H9 (cell line): ENCODE measurements at regions not wholly inside any gene's neighbourhood (a gene's known extent, or its start where the extent isn't known, plus 50 kb on each side); places are given as distances from the start of the nearest gene placed in this dataset.

Source experiments
- DNase-seq: peaks from one replicate; pipeline ENCODE4 v3.0.0-alpha.2; 2017
- H2AFZ ChIP-seq: one replicate; pipeline ENCODE4 v1.6.1; 2013; ENCODE audit warnings: mild to moderate bottlenecking, low read length, control low read depth, moderate library complexity
- H2AK5ac ChIP-seq: 2 replicates; pipeline ENCODE4 v1.6.1; 2013; ENCODE audit warnings: low read length, control low read depth, mixed read lengths; ENCODE audit not compliant: insufficient read length
- H2BK120ac ChIP-seq: one replicate; pipeline ENCODE4 v1.6.1; 2013; ENCODE audit warnings: low read depth, mild to moderate bottlenecking, low read length, control low read depth, inconsistent platforms; ENCODE audit not compliant: poor library complexity, severe bottlenecking
- H2BK12ac ChIP-seq: 2 replicates; pipeline ENCODE4 v1.6.1; 2013; ENCODE audit warnings: low read length, control low read depth, mixed read lengths, low read depth; ENCODE audit not compliant: insufficient read length
- H2BK15ac ChIP-seq: 2 replicates; pipeline ENCODE4 v1.6.1; 2013; ENCODE audit warnings: low read depth, low read length, control low read depth
- H2BK20ac ChIP-seq: one replicate; pipeline ENCODE4 v1.6.1; 2013; ENCODE audit warnings: low read depth, mild to moderate bottlenecking, low read length, control low read depth, inconsistent platforms; ENCODE audit not compliant: poor library complexity, severe bottlenecking
- H2BK5ac ChIP-seq: 2 replicates; pipeline ENCODE4 v1.6.1; 2013; ENCODE audit warnings: low read length, control low read depth, mixed read lengths; ENCODE audit not compliant: insufficient read length
- H3K14ac ChIP-seq: 2 replicates; pipeline ENCODE4 v1.6.1; 2013; ENCODE audit warnings: low read length, control low read depth; ENCODE audit not compliant: insufficient read depth
- H3K18ac ChIP-seq: 2 replicates; pipeline ENCODE4 v1.6.1; 2013; ENCODE audit warnings: low read depth, mild to moderate bottlenecking, mixed read lengths, low read length, control low read depth; ENCODE audit not compliant: insufficient read length
- H3K23ac ChIP-seq: 2 replicates; pipeline ENCODE4 v1.6.1; 2013; ENCODE audit warnings: low read length, control low read depth, mixed read lengths, low read depth; ENCODE audit not compliant: insufficient read length
- H3K23me2 ChIP-seq: 2 replicates; pipeline ENCODE4 v1.6.1; 2013; ENCODE audit warnings: low read depth, mild to moderate bottlenecking, mixed read lengths, low read length, control low read depth; ENCODE audit not compliant: insufficient read length, poor library complexity, severe bottlenecking
- H3K27ac ChIP-seq: 2 replicates; pipeline ENCODE4 v1.5.1; 2013; ENCODE audit warnings: low read length, control low read depth, mixed read lengths, low read depth; ENCODE audit not compliant: insufficient read length
- H3K27me3 ChIP-seq: 2 replicates; pipeline ENCODE4 v1.6.1; 2013; ENCODE audit warnings: low read length, control low read depth, inconsistent platforms; ENCODE audit not compliant: insufficient read depth
- H3K4ac ChIP-seq: 2 replicates; pipeline ENCODE4 v1.6.1; 2013; ENCODE audit warnings: low read depth, mild to moderate bottlenecking, control low read depth, inconsistent platforms, low read length, moderate library complexity
- H3K4me1 ChIP-seq: 2 replicates; pipeline ENCODE4 v1.6.1; 2013; ENCODE audit warnings: low read length, control low read depth, inconsistent platforms; ENCODE audit not compliant: insufficient read depth
- H3K4me2 ChIP-seq: 2 replicates; pipeline ENCODE4 v1.6.1; 2013; ENCODE audit warnings: low read length, control low read depth, mixed read lengths; ENCODE audit not compliant: insufficient read length, insufficient read depth
- H3K56ac ChIP-seq: 2 replicates; pipeline ENCODE4 v1.6.1; 2013; ENCODE audit warnings: low read depth, mild to moderate bottlenecking, mixed read lengths, low read length, control low read depth; ENCODE audit not compliant: insufficient read length
- H3K79me1 ChIP-seq: 2 replicates; pipeline ENCODE4 v1.6.1; 2013; ENCODE audit warnings: low read depth, mild to moderate bottlenecking, moderate library complexity, low read length, control low read depth, inconsistent platforms; ENCODE audit not compliant: insufficient read depth, poor library complexity, severe bottlenecking
- H3K79me2 ChIP-seq: 2 replicates; pipeline ENCODE4 v1.6.1; 2013; ENCODE audit warnings: low read length, control low read depth, inconsistent platforms; ENCODE audit not compliant: insufficient read depth
- H3K9ac ChIP-seq: 2 replicates; pipeline ENCODE4 v1.6.1; 2013; ENCODE audit warnings: low read length, control low read depth, mixed read lengths; ENCODE audit not compliant: insufficient read length; ENCODE audit errors: extremely low read depth
- H3K9me3 ChIP-seq: one replicate; pipeline ENCODE4 v1.6.1; 2013; ENCODE audit warnings: low read depth, low read length, inconsistent platforms; ENCODE audit not compliant: control insufficient read depth
- H3T11ph ChIP-seq: one replicate; pipeline ENCODE4 v1.6.1; 2013; ENCODE audit warnings: mild to moderate bottlenecking, low read length, control low read depth, inconsistent platforms
- H4K20me1 ChIP-seq: one replicate; pipeline ENCODE4 v1.6.1; 2013; ENCODE audit not compliant: control insufficient read depth, insufficient read length, insufficient read depth
- H4K5ac ChIP-seq: 2 replicates; pipeline ENCODE4 v1.6.1; 2013; ENCODE audit warnings: low read depth, mild to moderate bottlenecking, mixed read lengths, low read length, control low read depth; ENCODE audit not compliant: insufficient read length
- H4K8ac ChIP-seq: replicated peaks from 2 replicates; pipeline ENCODE4 v1.6.1; 2013; ENCODE audit warnings: low read length, control low read depth, mixed read lengths, low read depth; ENCODE audit not compliant: insufficient read length
- H4K91ac ChIP-seq: 2 replicates; pipeline ENCODE4 v1.6.1; 2013; ENCODE audit warnings: low read depth, mild to moderate bottlenecking, moderate library complexity, mixed read lengths, low read length, control low read depth; ENCODE audit not compliant: insufficient read length
- H3K27ac Mint-ChIP-seq, 3 experiments: 2 replicates in 2 of 3; 3 replicates in 1 of 3; pipeline ENCODE4 v1.8.0; 2020 to 2021; ENCODE audit warnings: mixed read lengths in 3 of 3, mild to moderate bottlenecking in 1 of 3, moderate library complexity in 1 of 3
- H3K27me3 Mint-ChIP-seq: 2 replicates; pipeline ENCODE4 v1.8.0; 2021; ENCODE audit warnings: low read depth, mild to moderate bottlenecking, moderate library complexity, mixed read lengths
- H3K36me3 Mint-ChIP-seq, 3 experiments: 2 replicates in 2 of 3; 3 replicates in 1 of 3; pipeline ENCODE4 v1.8.0; 2020 to 2021; ENCODE audit warnings: low read depth in 3 of 3, mixed read lengths in 3 of 3; ENCODE audit not compliant: insufficient read depth in 1 of 3
- H3K4me1 Mint-ChIP-seq, 2 experiments: 2 replicates each; pipeline ENCODE4 v1.8.0; 2020; ENCODE audit warnings: mixed read lengths in 2 of 2
- H3K4me3 Mint-ChIP-seq, 2 experiments: 2 replicates in 1 of 2; 3 replicates in 1 of 2; pipeline ENCODE4 v1.8.0; 2020 to 2021; ENCODE audit warnings: mild to moderate bottlenecking in 2 of 2, mixed read lengths in 2 of 2, moderate library complexity in 1 of 2
- H3K9me3 Mint-ChIP-seq, 2 experiments: 2 replicates in 1 of 2; 3 replicates in 1 of 2; pipeline ENCODE4 v1.8.0; 2020; ENCODE audit warnings: mild to moderate bottlenecking in 2 of 2, mixed read lengths in 2 of 2, moderate library complexity in 1 of 2
- WGBS: extraction: QIAGEN DNeasy Blood & Tissue Kit; methylation state at CpG from one replicate; pipeline ENCODE4 v1.1.7; 2013; ENCODE audit warnings: missing lambda C conversion rate, low lambda C conversion rate, mixed read lengths; ENCODE audit not compliant: insufficient read length; ENCODE audit errors: extremely low coverage; 5-methylcytosine and 5-hydroxymethylcytosine counted together
- TF ChIP-seq, protein P1 (sequence below): fragments of 200-600 bp; sonication (generic); conservative IDR thresholded peaks from 3 replicates; pipeline ENCODE4 v1.8.0; 2021; ENCODE audit warnings: antibody characterized with exemption, mild to moderate bottlenecking

DNA sequence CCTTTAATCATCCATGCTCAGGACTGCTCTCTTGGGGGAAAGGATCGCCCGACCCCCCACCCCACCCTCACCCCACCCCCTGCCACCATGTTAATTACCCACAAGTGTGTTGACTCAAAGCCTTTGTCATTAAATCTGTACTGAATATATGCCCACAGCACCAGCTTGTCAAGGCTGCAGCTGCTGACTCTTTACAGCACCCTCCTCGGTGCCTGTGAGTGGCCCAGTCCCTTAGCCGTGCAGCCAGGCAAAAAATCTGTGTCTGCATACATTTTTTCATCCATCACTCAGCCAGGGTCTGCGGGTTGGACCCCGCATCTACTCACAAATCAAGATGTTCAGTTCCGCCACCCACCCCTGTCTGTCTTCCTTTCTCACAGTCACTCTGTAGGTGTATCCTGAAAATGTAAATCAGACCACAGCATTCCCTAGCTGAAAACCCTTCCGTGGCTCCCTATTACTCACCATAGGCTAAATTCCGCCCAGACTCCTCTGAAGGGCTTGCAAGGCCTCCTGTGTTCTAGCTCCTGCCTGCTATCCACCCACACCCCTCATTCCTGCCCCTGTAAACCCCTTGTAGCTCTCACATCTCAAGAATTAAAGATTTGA, 53.7 kb upstream of the KCNIP1 start:
- Histone ChIP-seq H4K20me1 (no peaks in the 10 kb centered on the region), H3K9ac (no peak overlapping the region), H3K4me1 (peaks cover 8% of the 10 kb centered on the region; the same call in 1 of the 2 replicates), H2BK120ac (no peak overlapping the region), H2BK15ac (no peak overlapping the region), H3K27ac (no peak overlapping the region), H4K8ac (no peak overlapping the region), H3K79me2 (no peaks in the 10 kb centered on the region), H2AK5ac (no peak overlapping the region), H3K23ac (no peak overlapping the region), H4K91ac (no peak overlapping the region), H3T11ph (no peak overlapping the region), H3K23me2 (no peaks in the 10 kb centered on the region), H2AFZ (no peak overlapping the region), H2BK20ac (no peak overlapping the region), H2BK5ac (no peak overlapping the region), H3K4me2 (no peak overlapping the region), H3K4ac (no peak overlapping the region), H3K18ac (no peak overlapping the region), H2BK12ac (no peak overlapping the region), H4K5ac (no peak overlapping the region), H3K14ac (no peak overlapping the region), H3K27me3 (no peaks in the 10 kb centered on the region), H3K79me1 (no peaks in the 10 kb centered on the region), H3K56ac (no peak overlapping the region), H3K9me3 (no peaks in the 10 kb centered on the region)
- TF ChIP-seq, protein P1, sequence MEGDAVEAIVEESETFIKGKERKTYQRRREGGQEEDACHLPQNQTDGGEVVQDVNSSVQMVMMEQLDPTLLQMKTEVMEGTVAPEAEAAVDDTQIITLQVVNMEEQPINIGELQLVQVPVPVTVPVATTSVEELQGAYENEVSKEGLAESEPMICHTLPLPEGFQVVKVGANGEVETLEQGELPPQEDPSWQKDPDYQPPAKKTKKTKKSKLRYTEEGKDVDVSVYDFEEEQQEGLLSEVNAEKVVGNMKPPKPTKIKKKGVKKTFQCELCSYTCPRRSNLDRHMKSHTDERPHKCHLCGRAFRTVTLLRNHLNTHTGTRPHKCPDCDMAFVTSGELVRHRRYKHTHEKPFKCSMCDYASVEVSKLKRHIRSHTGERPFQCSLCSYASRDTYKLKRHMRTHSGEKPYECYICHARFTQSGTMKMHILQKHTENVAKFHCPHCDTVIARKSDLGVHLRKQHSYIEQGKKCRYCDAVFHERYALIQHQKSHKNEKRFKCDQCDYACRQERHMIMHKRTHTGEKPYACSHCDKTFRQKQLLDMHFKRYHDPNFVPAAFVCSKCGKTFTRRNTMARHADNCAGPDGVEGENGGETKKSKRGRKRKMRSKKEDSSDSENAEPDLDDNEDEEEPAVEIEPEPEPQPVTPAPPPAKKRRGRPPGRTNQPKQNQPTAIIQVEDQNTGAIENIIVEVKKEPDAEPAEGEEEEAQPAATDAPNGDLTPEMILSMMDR: no peak
- DNase-seq: peak; percentile 23
- peaks cover 15 to 20% of the 10 kb centered on the region in 2 experiments for H3K4me1 Mint-ChIP-seq
- H3K27me3 Mint-ChIP-seq: peaks cover 10% of the 10 kb centered on the region; the same call in 1 of the 2 replicates
- H3K4me3 Mint-ChIP-seq: no peak overlapping the region
- H3K27ac Mint-ChIP-seq: no peak overlapping the region
- H3K36me3 Mint-ChIP-seq: peaks cover 4 to 10% (median 9%) of the 10 kb centered on the region in 3 experiments; a peak in 5 of 7 replicates
- peaks cover 19% of the 10 kb centered on the region in 2 experiments for H3K9me3 Mint-ChIP-seq
- WGBS: no CpG with 5 or more reads among the region's 9 CpGs
